Endodermal cell (in vitro differentiated cells): ENCODE measurements at regions not wholly inside any gene's neighbourhood (a gene's known extent, or its start where the extent isn't known, plus 50 kb on each side); places are given as distances from the start of the nearest gene placed in this dataset.

Experiments
- DNase-seq: peaks from one replicate; pipeline ENCODE4 v3.0.0-alpha.2; 2017
- H3K27ac ChIP-seq: 2 replicates; pipeline ENCODE4 v1.5.1; 2013; ENCODE audit warnings: mild to moderate bottlenecking, low read depth, low read length, moderate library complexity
- H3K27me3 ChIP-seq: 2 replicates; pipeline ENCODE4 v1.6.1; 2013; ENCODE audit warnings: mild to moderate bottlenecking, low read length, moderate library complexity; ENCODE audit not compliant: insufficient read depth, control insufficient read depth, poor library complexity, severe bottlenecking
- H3K36me3 ChIP-seq: 2 replicates; pipeline ENCODE4 v1.7.0; 2013; ENCODE audit warnings: mild to moderate bottlenecking, low read length, moderate library complexity; ENCODE audit not compliant: control insufficient read depth, insufficient read depth
- H3K4me1 ChIP-seq: one replicate; pipeline ENCODE4 v1.7.0; 2013; ENCODE audit warnings: low read length; ENCODE audit not compliant: control insufficient read depth, insufficient read depth
- H3K4me3 ChIP-seq: 2 replicates; pipeline ENCODE4 v1.5.1; 2013; ENCODE audit warnings: mild to moderate bottlenecking, low read length, moderate library complexity
- H3K9ac ChIP-seq: 2 replicates; pipeline ENCODE4 v1.6.1; 2013; ENCODE audit warnings: mild to moderate bottlenecking, low read length, moderate library complexity; ENCODE audit not compliant: poor library complexity, severe bottlenecking; ENCODE audit errors: extremely low read depth
- H3K9me3 ChIP-seq: 2 replicates; pipeline ENCODE4 v1.6.1; 2013; ENCODE audit warnings: mild to moderate bottlenecking, low read length, moderate library complexity; ENCODE audit not compliant: control insufficient read depth
- H3K27ac Mint-ChIP-seq: 2 replicates; pipeline ENCODE4 v1.8.0; 2020; ENCODE audit warnings: mixed read lengths
- H3K27me3 Mint-ChIP-seq: 2 replicates; pipeline ENCODE4 v1.8.0; 2021; ENCODE audit warnings: mild to moderate bottlenecking, mixed read lengths; ENCODE audit not compliant: insufficient read depth
- H3K36me3 Mint-ChIP-seq: 2 replicates; pipeline ENCODE4 v1.8.0; 2020; ENCODE audit warnings: low read depth, mixed read lengths
- H3K4me1 Mint-ChIP-seq: 2 replicates; pipeline ENCODE4 v1.8.0; 2020; ENCODE audit warnings: mixed read lengths
- H3K4me3 Mint-ChIP-seq: 2 replicates; pipeline ENCODE4 v1.8.0; 2020; ENCODE audit warnings: mild to moderate bottlenecking, moderate library complexity, mixed read lengths
- H3K9me3 Mint-ChIP-seq: 2 replicates; pipeline ENCODE4 v1.8.0; 2020; ENCODE audit warnings: mild to moderate bottlenecking, mixed read lengths
- CTCF ChIP-seq: fragments of 200-600 bp; sonication (generic); conservative IDR thresholded peaks from 2 replicates; pipeline ENCODE4 v1.5.0; 2021; ENCODE audit warnings: antibody characterized with exemption, mild to moderate bottlenecking
- WGBS, 2 experiments: methylation state at CpG; one replicate each; pipeline versions ENCODE4 v1.1.5 to v1.1.7; 2013; ENCODE audit warnings: missing lambda C conversion rate in 2 of 2, mixed read lengths in 1 of 2; ENCODE audit not compliant: insufficient coverage in 1 of 2, insufficient read length in 1 of 2; 5-methylcytosine and 5-hydroxymethylcytosine counted together

- no peak for TF ChIP-seq CTCF
- WGBS, 2 experiments = 90 to 91% methylated on average over 6 to 8 of the region's 8 CpGs
- H3K36me3 ChIP-seq = no peaks in the 10 kb centered on the region
- peaks cover 4% of the 10 kb centered on the region for H3K4me1 ChIP-seq
- Mint-ChIP-seq H3K9me3 (no peaks in the 10 kb centered on the region), H3K27ac (no peak overlapping the region), H3K4me3 (no peak overlapping the region), H3K36me3 (no peaks in the 10 kb centered on the region), H3K4me1 (peaks cover 8% of the 10 kb centered on the region), H3K27me3 (peaks cover 12% of the 10 kb centered on the region)
- H3K27ac ChIP-seq = no peak overlapping the region
- H3K9me3 ChIP-seq = no peaks in the 10 kb centered on the region
- H3K27me3 ChIP-seq = peaks cover 9% of the 10 kb centered on the region
- DNase-seq = no peak
- H3K4me3 ChIP-seq = no peak overlapping the region
- H3K9ac ChIP-seq = no peak overlapping the region
Observed at GRCh38 chr4:71241501-71242288, 97.1 kb upstream of the SLC4A4 start.

- WGBS, 2 experiments = 92% methylated on average over 3 of the region's 3 CpGs; no CpG with 5 or more reads in 1 of the 2 experiments
- Histone ChIP-seq H3K4me1 (peaks cover 4% of the 10 kb centered on the region), H3K27ac (no peak overlapping the region), H3K4me3 (no peak overlapping the region), H3K27me3 (peaks cover under 1% of the 10 kb centered on the region), H3K36me3 (no peaks in the 10 kb centered on the region), H3K9ac (no peak overlapping the region), H3K9me3 (no peaks in the 10 kb centered on the region)
- H3K4me1 Mint-ChIP-seq = peaks cover 15% of the 10 kb centered on the region
- no peak for DNase-seq
- peaks cover 2% of the 10 kb centered on the region for H3K27me3 Mint-ChIP-seq
- TF ChIP-seq CTCF = no peak
- H3K9me3 Mint-ChIP-seq = no peaks in the 10 kb centered on the region
- H3K27ac Mint-ChIP-seq = no peak overlapping the region
- no peaks in the 10 kb centered on the region for H3K36me3 Mint-ChIP-seq
- H3K4me3 Mint-ChIP-seq = no peak overlapping the region
Observed at GRCh38 chr4:71243091-71243833, 95.6 kb upstream of the SLC4A4 start.

GRCh38 chr4:71247706-71248105 is 91.1 kb upstream of the SLC4A4 start:
- no peaks in the 10 kb centered on the region for H3K36me3 Mint-ChIP-seq
- peaks cover 7% of the 10 kb centered on the region for H3K4me1 Mint-ChIP-seq
- Histone ChIP-seq H3K9me3 (no peaks in the 10 kb centered on the region), H3K9ac (no peak overlapping the region), H3K36me3 (no peaks in the 10 kb centered on the region), H3K4me1 (no peaks in the 10 kb centered on the region), H3K27ac (no peak overlapping the region), H3K27me3 (no peaks in the 10 kb centered on the region), H3K4me3 (no peak overlapping the region)
- no peak for TF ChIP-seq CTCF
- H3K9me3 Mint-ChIP-seq = no peaks in the 10 kb centered on the region
- H3K27ac Mint-ChIP-seq = no peak overlapping the region
- 89 to 93% methylated on average over 3 to 5 of the region's 5 CpGs for WGBS, 2 experiments
- no peak for DNase-seq
- H3K27me3 Mint-ChIP-seq = no peaks in the 10 kb centered on the region
- H3K4me3 Mint-ChIP-seq = no peak overlapping the region
